Activated B cell treated with CpG ODN at 0.5 μM for 24 hours (primary cell): ENCODE measurements at regions not wholly inside any gene's neighbourhood (a gene's known extent, or its start where the extent isn't known, plus 50 kb on each side); places are given as distances from the start of the nearest gene placed in this dataset.

Source experiments
- ATAC-seq: fragments of 200-7000 bp; cut with Tn5 transposase; one replicate; pipeline ENCODE4 v1.10.0; 2021; ENCODE audit warnings: low read depth, mild to moderate bottlenecking, moderate library complexity
- CTCF ChIA-PET: fragments of 350-600 bp; sonication (Branson Sonifier 250); formaldehyde crosslinking; loops from one replicate; lab custom pipeline; 2021; ENCODE audit warnings: antibody characterized with exemption; lab: Charles Lee
- POLR2A ChIA-PET: fragments of 350-600 bp; sonication (Branson Sonifier 250); formaldehyde crosslinking; loops from one replicate; lab custom pipeline; 2021; ENCODE audit warnings: antibody characterized with exemption; lab: Charles Lee
- DNase-seq: peaks from one replicate; pipeline ENCODE4 v3.0.0; 2022
- H3K27ac Mint-ChIP-seq: one replicate; pipeline ENCODE4 v1.8.0; 2020; ENCODE audit warnings: mixed read lengths
- H3K27me3 Mint-ChIP-seq: one replicate; pipeline ENCODE4 v1.8.0; 2021; ENCODE audit warnings: mixed read lengths
- H3K36me3 Mint-ChIP-seq: one replicate; pipeline ENCODE4 v1.8.0; 2021; ENCODE audit warnings: low read depth, mixed read lengths
- H3K4me1 Mint-ChIP-seq: one replicate; pipeline ENCODE4 v1.8.0; 2021; ENCODE audit warnings: mixed read lengths
- H3K4me3 Mint-ChIP-seq: one replicate; pipeline ENCODE4 v1.8.0; 2020; ENCODE audit warnings: mild to moderate bottlenecking, mixed read lengths
- H3K9me3 Mint-ChIP-seq: one replicate; pipeline ENCODE4 v1.8.0; 2020; ENCODE audit warnings: mixed read lengths
- CTCF ChIP-seq: fragments of 200-600 bp; IDR thresholded peaks from one replicate; pipeline ENCODE4 v1.8.0; 2022; ENCODE audit warnings: antibody characterized with exemption, mild to moderate bottlenecking
- intact Hi-C: fragments of 100-400 bp; cut with micrococcal nuclease; formaldehyde crosslinking; loops from one replicate; pipeline ENCODE4 v1.15.1; 2024

GRCh38 chr16:51549836-51550235, 398.8 kb upstream of the SALL1 start:
- peaks cover 2% of the 10 kb centered on the region for H3K9me3 Mint-ChIP-seq
- CTCF ChIA-PET: no interaction called here
- no peaks in the 10 kb centered on the region for H3K4me1 Mint-ChIP-seq
- H3K27ac Mint-ChIP-seq: no peak overlapping the region
- TF ChIP-seq CTCF: no peak
- no peaks in the 10 kb centered on the region for H3K36me3 Mint-ChIP-seq
- DNase-seq: no peak
- ATAC-seq: no peak
- H3K27me3 Mint-ChIP-seq: no peaks in the 10 kb centered on the region
- POLR2A ChIA-PET: no interaction called here
- intact Hi-C loops: no loop called here
- H3K4me3 Mint-ChIP-seq: no peak overlapping the region

- intact Hi-C loops: no loop called here
- H3K4me1 Mint-ChIP-seq: no peaks in the 10 kb centered on the region
- no peak overlapping the region for H3K4me3 Mint-ChIP-seq
Measured at GRCh38 chr16:51545951-51546350, 394.9 kb upstream of the SALL1 start.

GRCh38 chr16:51544851-51545467, 393.9 kb upstream of the SALL1 start:
- H3K27me3 Mint-ChIP-seq: no peaks in the 10 kb centered on the region
- DNase-seq (no peak), ATAC-seq (no peak)
- no peaks in the 10 kb centered on the region for H3K4me1 Mint-ChIP-seq
- POLR2A ChIA-PET: no interaction called here
- H3K27ac Mint-ChIP-seq: no peak overlapping the region
- no peak overlapping the region for H3K4me3 Mint-ChIP-seq
- H3K9me3 Mint-ChIP-seq: peaks cover 2% of the 10 kb centered on the region
- CTCF ChIA-PET: no interaction called here
- intact Hi-C loops: no loop called here
- no peaks in the 10 kb centered on the region for H3K36me3 Mint-ChIP-seq
- TF ChIP-seq CTCF: no peak

More at GRCh38 chr16:51545951-51546350, 394.9 kb upstream of the SALL1 start:
- Mint-ChIP-seq H3K36me3 (no peaks in the 10 kb centered on the region), H3K9me3 (peaks cover 2% of the 10 kb centered on the region), H3K27ac (no peak overlapping the region), H3K27me3 (no peaks in the 10 kb centered on the region)
- no peak for ATAC-seq
- CTCF ChIA-PET: no interaction called here
- POLR2A ChIA-PET: no interaction called here
- no peak for DNase-seq
- TF ChIP-seq CTCF: no peak

GRCh38 chr16:51543971-51544370, 392.9 kb upstream of the SALL1 start:
- CTCF ChIA-PET: no interaction called here
- Mint-ChIP-seq H3K4me1 (no peaks in the 10 kb centered on the region), H3K27me3 (no peaks in the 10 kb centered on the region), H3K36me3 (no peaks in the 10 kb centered on the region), H3K4me3 (no peak overlapping the region), H3K27ac (no peak overlapping the region), H3K9me3 (peaks cover 2% of the 10 kb centered on the region)
- ATAC-seq (no peak), DNase-seq (no peak)
- no peak for TF ChIP-seq CTCF
- intact Hi-C loops: no loop called here
- POLR2A ChIA-PET: no interaction called here

GRCh38 chr16:51542981-51543815, 392.1 kb upstream of the SALL1 start:
- H3K27ac Mint-ChIP-seq: no peak overlapping the region
- H3K27me3 Mint-ChIP-seq: no peaks in the 10 kb centered on the region
- H3K9me3 Mint-ChIP-seq: no peaks in the 10 kb centered on the region
- intact Hi-C loops: no loop called here
- ChIA-PET CTCF (no interaction called here), POLR2A (no interaction called here)
- H3K36me3 Mint-ChIP-seq: no peaks in the 10 kb centered on the region
- no peak for TF ChIP-seq CTCF
- H3K4me3 Mint-ChIP-seq: no peak overlapping the region
- no peak for DNase-seq
- no peak for ATAC-seq
- no peaks in the 10 kb centered on the region for H3K4me1 Mint-ChIP-seq
